GM18520 (cell line): ENCODE measurements at regions not wholly inside any gene's neighbourhood (a gene's known extent, or its start where the extent isn't known, plus 50 kb on each side); places are given as distances from the start of the nearest gene placed in this dataset.

ENCODE experiments used
- ATAC-seq: cut with Tn5 transposase; IDR thresholded peaks from one replicate; pipeline ENCODE4 v1.9.1; 2021; ENCODE audit not compliant: unreplicated experiment

DNA sequence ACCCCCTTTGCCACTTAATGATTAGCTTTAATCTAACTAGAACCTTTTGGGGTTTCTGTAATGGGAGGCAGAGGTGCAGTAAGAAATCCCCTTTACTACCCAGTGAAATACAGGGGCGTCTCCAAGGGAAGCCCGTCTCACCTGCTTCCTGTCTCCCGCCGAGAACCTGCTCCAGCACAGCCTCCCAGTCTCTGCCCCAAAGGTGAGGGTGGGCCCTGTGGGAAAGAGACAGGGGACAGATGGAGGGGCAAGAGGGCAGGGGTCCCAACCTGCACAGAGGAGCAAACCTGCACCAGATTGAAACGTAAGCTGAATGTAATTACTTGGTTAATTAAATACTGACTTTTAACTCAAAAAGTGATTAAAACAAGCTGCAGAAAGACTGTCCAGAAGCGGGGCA, 474.2 kb upstream of the SULF2 start:
- no peak for ATAC-seq

DNA sequence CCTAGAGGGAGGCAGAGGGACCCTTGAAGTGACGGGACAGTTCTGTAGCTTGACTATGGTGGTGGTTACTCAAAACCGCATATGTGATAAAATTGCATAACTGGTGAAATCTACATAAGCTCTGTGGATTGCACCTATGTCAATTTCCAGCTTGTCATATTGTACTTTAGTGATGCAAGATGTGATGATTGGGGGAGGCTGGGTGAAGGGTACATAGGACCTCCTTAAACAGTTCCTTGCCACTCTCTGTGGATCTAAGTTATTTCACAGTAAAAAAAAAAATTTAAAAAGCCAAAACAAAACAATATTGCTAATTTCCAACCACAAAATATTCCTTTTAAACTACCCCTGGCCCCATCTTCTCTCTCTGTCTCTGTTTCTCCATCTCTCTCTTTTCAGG, 472.6 kb upstream of the SULF2 start:
- no peak for ATAC-seq

DNA sequence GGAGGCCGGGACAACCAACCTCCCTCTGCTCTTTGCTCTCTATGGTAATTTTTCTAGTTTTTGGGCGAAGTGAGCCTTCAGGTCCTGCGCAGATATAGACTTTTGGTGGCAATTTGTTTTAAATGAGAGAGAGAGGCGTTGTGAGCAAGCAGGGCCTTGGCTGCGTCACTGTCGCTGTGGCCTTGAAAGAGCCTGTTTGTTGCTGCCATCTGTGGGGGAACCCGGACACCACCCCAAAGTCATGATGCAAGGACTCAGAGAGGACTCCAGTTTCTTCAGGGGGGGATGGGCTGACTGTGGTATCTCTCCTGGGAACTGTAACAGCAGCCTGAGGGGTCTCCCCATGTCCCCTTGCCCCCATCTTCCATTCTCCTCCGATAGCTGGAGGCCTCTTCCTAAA, 462.7 kb upstream of the SULF2 start:
- ATAC-seq, result no peak

DNA sequence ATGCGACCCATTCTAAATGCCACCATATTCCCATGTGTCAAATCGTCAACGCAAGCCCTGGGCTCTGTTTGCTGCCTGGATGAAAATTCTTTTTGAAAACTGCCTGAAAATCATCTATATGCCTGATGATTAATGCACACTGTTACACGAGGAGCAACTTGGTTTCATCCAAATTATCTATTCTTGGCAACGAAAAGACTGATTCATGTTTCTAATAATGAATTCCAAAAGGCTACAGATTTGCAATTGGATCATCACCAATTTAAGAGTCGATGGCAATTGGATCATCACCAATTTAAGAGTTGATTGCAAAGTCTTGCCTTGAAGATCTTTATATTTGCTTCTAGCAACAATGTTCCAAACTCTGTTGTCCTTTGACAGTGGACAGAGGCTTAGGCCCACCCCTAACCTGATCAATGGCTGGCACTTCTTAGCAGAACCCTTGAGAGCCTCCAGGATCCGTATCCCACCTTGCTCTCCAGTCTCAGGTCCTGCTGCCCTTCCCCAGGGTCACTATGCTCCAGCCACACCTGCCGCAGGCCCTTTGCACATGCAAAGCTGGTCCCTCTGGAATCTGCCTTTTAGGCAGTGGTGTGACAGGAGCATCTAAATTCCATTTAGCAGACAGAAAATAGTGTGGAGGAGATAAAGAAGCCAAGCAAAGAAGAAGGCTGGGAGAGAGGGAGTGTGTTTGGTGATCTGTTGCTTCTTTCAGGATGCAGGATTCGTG, 460.9 kb upstream of the SULF2 start:
- ATAC-seq, result no peak

DNA sequence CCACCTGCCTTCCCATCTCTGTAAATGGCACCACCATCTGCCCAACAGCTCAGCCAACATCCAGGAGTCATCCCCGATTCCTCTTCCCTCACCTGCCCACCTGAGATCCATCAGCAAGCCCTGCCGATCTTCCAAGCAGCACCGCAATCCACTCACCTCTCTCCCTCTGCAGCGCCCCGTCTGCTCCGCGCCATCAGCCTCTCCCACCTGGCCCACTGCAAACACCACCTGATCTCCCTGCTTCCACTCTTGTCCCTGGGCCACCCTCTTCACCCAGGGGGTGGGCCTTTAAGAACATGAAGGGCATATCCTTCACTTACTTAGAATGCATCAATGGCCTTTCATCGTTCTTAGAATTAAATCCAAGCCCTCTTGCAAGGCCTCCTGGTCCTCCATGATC, 457.3 kb upstream of the SULF2 start:
- no peak for ATAC-seq

DNA sequence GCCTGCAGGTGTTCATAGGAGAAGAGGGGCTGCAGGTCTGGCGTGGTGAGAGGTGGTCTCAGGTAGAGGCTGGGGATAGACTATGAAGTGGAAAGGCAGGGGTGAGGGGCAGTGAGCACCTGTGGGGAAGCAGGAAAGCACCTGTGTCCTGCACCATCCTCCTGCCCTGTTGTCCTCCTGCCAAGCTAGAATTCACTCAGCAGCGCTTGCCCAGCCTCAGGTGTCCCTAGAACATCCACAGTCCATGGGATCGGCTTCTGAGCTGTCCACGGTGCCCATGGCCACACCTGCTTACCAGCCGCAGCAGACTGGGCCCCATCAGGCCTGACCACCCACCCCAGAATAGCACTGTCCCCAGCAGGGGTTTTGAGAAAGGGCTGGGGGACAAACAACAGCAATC, 456.2 kb upstream of the SULF2 start:
- ATAC-seq, result no peak

DNA sequence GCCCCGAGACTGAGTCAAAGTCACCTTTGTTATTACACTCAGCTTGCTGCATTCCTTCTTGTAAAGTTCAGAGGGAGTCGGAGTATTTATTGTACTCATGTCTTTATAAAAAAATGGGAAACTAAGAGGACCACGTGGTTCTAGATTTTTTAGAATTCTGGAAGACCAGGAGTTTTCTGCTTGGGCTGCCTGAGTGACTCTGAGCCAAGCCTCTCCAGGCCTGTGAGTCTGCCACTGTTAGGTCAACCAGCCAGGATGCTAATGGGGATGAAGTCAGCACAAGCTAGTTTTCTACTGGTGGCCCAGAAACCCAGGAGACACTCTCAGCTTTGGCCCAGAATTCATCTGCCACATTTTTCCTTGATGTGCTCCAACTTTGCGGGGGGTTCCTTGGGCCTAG, 453.5 kb upstream of the SULF2 start:
- ATAC-seq, result no peak

DNA sequence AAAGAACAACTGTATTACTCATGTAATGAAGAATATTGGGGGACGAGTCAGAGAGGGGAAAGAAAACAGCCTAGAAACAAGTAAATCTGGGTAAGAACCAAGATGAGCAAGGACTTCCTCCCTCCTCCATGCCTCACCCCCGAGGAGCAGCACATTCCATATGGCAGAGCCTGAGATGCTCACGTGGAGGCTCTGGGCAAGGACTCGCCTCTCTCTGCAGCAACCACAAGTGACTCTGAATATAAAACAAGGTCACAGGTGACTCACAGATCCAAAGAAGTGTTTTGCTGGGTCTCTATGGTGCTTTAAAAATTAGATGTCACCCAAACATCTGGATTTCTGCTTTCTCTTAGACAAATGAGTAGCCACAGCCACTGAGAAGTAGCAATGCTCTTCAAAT, 453.0 kb upstream of the SULF2 start:
- ATAC-seq, result no peak

DNA sequence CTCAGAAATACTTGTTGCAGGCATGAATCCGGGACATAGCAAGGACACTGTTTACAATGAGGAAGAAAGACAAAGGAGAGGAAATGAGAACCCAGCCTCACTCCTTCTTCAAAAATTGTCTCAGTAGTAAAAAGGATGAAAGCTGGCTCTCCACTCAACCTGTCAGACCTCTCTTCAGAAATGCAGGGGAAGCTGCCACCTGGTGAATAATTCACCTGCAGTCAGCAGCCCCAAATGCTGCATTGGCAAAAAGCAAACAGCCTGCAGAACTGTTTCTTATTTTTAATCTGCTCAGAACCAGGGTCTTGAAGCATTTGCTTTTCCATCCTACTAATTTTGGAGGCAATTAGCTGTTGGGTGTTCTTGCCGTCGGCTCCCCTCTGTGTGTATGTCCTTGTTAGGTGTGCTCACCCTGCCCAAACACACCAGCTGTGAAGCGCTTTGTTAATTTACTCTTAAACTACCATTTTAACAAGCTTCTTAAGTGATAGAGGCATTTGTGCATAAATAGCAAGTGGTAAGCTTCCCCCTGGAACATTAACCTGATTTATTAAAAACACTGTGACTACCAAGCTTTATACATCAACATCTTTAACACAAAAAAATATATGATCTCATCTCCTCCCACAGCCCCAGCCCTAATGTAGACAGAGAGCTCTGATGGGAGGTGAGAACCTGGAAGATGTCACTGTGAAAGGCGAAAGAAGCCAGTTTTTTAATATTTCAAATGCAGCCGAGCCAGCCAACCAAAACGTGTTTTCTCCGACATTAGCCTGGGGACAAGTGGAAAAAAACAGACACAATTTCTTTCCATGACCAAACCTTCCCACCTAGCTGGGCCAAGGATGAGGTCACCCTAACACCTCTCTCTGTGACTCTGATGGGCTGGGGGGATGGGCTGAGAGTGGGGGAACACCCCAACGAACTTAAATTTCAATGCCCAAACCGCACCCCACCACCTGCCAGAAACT, 451.0 kb upstream of the SULF2 start:
- ATAC-seq, result no peak

DNA sequence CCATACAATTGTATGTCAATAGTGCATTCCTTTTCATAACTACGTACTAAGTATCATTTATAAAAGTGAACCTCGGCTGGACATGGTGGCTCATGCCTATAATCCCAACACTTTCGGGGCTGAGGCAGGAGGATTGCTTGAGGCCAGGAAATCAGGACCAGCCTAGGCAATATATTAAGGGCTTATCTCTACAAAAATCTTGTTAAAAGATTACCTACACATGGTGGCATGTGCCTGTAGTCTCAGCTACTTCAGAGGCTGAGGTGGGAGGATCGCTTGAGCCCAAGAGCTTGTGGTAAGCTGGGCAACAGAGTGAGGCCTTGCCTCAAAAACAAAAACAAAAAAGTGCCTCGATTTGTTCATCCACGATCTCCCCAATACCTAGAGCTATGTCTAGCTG, 449.7 kb upstream of the SULF2 start:
- ATAC-seq, result no peak

DNA sequence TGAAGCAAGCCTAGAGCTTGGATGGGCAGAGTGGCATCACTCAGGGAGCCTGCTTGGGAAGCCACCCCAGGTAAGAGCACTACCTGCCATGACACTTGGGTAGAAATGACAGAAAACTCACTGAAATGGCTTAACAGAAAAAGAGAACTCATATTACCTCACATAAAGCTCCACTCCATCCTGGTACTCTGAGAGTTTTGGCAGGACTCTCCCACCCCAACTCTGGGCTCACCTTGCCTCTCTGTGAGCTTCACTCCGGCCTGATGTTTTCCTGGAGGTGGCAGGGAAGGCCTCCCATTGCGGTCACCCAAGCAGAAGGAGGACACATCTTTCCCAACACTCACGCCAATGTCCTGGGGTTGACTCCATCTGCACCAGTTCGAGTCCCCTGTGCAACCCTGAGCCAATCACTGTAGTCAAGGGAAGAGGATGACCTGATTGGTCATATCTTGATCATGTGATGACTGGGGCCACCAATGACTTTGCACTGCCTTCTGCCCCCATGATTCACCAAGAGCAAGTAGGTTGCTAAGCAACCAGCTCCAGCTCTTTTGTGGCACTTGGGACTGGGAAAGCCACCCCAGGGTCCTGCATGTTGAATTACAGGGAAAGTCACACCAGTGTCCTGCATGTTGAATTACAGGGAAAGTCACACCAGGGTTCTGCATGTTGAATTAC, 446.1 kb upstream of the SULF2 start:
- no peak for ATAC-seq

DNA sequence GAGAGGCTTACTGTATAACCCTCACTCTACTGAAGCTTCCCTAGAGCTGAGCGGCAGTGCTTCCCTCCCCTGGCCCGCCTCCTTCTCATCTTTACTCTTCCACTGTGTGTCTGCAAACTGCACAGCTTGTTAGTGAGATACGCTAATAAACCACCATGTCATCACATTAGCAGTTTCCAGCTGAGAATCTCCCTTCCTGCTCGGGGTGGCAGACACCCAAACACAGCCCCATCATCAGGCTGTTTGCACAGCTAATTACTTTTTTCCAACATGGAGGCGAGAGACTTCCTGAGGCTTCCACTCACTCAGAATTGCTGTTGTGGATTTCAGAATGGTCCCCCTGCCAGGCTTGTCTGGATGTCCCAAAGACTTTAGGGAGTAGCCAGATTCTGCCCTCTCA, 444.9 kb upstream of the SULF2 start:
- ATAC-seq, result no peak

DNA sequence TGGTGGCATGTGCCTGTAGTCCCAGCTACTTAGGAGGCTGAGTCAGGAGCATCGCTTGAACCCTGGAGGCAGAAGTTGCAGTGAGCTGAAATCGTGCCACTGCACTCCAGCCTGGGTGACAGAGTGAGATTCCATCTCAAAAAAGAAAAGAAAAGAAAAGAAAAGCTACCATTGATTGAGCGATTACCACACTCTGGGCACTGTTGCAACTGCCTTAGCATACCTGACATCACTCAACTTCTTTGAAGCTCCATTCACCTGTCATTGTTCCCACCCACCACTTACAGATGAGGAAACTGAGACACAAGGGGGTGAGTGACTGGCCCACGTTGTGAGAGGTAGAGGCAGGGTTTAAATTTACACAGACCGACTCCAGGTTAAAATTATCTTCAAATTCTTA, 442.1 kb upstream of the SULF2 start:
- ATAC-seq, result no peak

DNA sequence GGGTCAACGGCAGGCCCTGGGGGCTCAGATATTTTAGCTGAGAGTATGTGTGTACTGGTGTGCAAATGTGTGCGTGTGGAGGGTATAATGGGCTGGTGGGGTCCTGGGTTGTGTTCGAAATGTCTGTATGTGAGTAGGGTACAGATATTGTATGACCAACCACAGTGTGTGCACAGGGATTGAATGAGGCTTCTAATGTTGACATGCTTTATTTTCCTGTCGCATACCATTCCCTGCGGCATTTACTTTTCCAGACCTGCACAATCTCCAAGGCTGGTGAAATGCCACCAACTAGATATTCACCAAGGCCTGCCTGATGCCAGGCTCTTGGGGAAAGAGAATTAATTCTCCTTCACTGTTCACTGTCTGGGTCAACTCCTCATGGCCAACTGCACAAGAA, 441.4 kb upstream of the SULF2 start:
- ATAC-seq, result no peak

DNA sequence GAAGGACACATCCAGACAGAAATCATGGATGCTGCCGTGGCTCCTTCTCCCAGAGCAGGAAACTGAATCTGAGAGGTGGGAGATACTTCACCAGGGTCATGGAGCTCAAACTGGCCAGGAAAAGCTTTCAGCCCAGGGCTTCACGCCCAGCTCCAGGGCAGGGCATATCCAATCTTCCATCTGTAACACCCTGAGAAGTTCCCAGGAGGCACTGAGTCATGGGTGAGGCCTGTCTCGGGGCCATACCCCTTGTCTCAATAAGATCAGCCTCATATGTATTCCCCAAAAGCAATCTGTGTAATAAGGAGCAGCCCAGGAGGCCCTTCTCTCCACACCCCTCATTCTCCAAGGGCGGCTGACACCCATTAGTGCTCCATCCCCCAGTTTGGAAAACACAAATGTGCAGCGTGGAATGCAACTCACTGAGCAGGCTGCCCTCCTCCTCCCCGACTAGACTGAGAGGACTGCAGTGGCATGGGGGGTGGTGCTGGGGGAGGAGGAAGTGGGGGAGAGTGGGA, 439.3 kb upstream of the SULF2 start:
- ATAC-seq, result no peak

DNA sequence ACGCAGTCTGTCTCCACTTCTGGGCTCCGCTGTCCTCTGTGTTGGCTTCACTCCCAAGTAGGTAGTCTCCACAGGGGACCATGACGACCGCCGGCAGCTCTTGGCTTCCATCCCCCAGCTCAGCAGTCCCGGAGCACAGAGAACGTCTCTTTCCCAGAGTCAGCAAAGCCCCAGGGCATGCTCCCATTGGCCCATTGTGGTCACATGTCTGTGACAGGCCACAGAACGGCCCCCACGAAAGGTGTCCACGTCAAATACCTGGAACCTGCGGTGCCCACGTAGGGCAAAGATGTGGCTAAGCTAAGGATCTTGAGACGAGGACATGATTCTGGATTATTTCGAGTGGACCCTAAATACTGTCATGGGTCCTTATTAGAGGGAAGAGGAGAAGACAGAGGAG, 438.4 kb upstream of the SULF2 start:
- ATAC-seq, result no peak

DNA sequence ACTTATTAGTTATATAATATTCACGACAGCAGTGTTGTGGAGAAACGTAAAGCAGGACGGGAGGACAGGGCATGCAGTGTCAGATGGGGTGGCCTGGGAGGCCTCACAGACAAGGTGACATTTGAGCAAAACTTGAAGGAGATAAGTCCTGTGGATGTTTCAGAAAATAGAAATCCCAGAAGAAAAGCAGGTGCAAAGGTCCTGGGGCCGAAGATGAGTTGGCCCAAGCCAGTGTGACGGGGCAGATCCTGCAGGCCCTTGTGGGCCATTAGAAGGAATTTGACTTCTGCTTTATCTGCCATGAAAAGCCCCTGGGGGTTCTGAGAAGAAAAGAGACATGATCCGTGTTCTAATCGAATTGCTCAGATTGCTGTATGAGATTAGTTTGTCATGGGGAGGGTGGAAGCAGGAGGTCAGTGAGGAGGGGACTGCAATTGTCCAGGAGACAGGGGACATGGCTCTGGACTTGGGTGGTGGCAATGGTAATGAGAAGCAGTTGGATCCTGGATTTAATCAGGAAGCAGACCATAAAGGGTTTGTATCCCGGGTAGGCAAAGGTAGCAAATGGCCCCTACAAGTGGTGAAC, 437.4 kb upstream of the SULF2 start:
- no peak for ATAC-seq

DNA sequence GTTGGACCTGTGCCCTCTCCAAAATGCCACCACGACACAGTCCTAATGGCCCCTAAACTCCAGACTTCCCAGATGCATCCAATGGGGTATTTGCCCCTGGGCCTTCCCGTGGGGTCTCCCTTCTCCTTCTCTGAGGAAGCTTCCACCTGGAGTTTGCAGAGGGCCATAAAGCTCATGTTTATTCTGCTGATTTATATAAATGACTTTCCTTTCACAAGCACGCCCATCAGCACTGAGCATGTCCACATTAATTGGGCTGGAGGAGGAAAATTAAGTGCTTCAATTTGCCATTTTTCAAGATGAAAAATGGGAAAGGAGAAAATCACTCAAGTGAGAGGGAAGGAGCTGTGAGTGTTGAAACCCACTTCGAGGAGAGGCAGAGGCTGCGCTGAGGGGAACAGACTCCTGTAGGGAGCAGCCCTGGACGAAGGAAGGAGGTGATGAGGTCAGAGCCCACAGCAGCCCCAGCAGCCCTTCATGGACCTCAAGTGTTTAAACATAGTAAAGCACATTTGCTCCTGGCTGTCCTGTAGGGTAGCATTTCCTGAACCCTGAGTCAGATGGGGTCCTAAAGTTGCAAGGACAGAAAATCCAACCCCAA, 434.9 kb upstream of the SULF2 start:
- no peak for ATAC-seq

DNA sequence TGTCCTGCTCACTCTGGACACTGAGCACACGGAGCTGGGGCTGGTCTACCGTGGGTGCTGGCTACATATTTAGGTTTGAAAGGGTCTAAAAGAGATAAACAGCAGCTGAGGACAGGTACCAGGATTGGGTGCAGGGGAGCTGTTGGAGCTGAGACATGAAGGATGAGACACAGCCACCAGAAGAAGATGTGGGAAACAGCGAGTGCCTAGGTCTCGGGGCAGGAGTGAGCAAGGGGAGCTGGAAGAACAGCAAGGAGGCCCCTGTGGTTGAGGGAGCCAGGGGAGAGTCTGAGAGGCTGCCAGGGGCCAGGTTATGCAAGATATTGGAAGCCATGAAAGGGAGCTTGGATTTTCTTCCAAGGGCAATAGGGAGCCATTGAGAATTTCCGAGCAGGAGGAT, 434.0 kb upstream of the SULF2 start:
- ATAC-seq, result no peak

DNA sequence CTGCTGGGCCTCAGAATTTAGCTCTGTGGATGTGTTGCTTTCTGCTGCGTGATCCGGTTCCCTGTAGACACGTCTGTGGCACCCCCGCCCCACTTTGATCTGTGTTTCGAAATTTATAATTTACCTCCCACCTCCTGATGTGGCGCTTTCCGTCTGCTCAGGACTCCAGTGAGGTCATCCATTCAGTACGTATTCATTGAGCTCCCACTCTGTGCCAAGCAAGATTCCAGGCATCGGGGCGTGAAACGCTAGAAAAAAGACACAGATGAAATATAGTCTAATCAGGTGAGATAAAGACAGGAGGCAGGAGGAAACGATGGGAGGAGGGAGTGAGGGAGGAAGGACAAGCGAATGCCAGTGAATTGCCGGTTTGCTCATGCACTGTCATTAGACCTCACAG, 431.9 kb upstream of the SULF2 start:
- no peak for ATAC-seq

DNA sequence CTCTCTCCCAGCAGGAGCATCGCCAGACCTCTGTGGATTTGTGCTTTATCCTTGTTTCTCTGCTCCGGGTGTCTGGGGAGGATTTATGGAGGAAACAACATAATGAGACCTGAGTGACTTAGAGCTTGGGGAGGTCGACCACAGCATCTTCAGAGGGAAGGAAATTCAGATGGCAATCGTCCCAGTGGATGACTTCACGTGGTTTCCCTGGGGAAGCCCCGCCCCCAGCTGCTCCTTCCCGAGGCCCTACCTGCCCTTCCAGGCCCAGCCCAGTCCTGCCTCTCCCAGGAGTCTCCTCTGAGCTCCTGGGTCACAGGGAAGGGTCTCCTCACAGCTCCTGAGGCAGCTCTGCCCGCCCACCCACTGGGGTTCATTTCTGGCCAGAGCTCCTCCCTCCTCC, 430.3 kb upstream of the SULF2 start:
- no peak for ATAC-seq
